NCI-H446 (cell line): ENCODE measurements at regions not wholly inside any gene's neighbourhood (a gene's known extent, or its start where the extent isn't known, plus 50 kb on each side); places are given as distances from the start of the nearest gene placed in this dataset.
A peak's percentile ranks its signal among the peaks of the same experiment; 100 is the strongest.

Experiments
- DNase-seq, 2 experiments: peaks; one replicate each; lab custom pipeline; 2025; lab: John Stamatoyannopoulos, UW

- DNase-seq, result no peak
Observed at GRCh38 chr18:27695503-27695902, 481.4 kb downstream of the CDH2 start.

GRCh38 chr18:27695052-27695451 is 481.9 kb downstream of the CDH2 start:
- DNase-seq, result no peak

GRCh38 chr18:27688581-27688980 is 488.3 kb downstream of the CDH2 start:
- no peak for DNase-seq

GRCh38 chr18:27687351-27687979 is 489.5 kb downstream of the CDH2 start:
- no peak for DNase-seq

GRCh38 chr18:27685807-27686412 is 491.0 kb downstream of the CDH2 start:
- peak; percentile 28 to 61 for DNase-seq

- no peak for DNase-seq
Observed at GRCh38 chr18:27685091-27685490, 491.8 kb downstream of the CDH2 start.

- DNase-seq, result no peak
Observed at GRCh38 chr18:27674411-27674810, 489.3 kb upstream of the CHST9 start.

- no peak for DNase-seq
Observed at GRCh38 chr18:27673861-27674260, 488.8 kb upstream of the CHST9 start.

- DNase-seq, result no peak
Observed at GRCh38 chr18:27668158-27668557, 483.1 kb upstream of the CHST9 start.

- no peak for DNase-seq
Observed at GRCh38 chr18:27667064-27667463, 482.0 kb upstream of the CHST9 start.

GRCh38 chr18:27666016-27666415 is 480.9 kb upstream of the CHST9 start:
- DNase-seq, result no peak

GRCh38 chr18:27665264-27665799 is 480.2 kb upstream of the CHST9 start:
- no peak for DNase-seq

- no peak for DNase-seq
Observed at GRCh38 chr18:27662949-27663348, 477.8 kb upstream of the CHST9 start.

GRCh38 chr18:27662537-27662936 is 477.4 kb upstream of the CHST9 start:
- DNase-seq, result no peak

GRCh38 chr18:27661320-27662018 is 476.4 kb upstream of the CHST9 start:
- DNase-seq, result no peak

- DNase-seq, result no peak
Observed at GRCh38 chr18:27656905-27657304, 471.8 kb upstream of the CHST9 start.

GRCh38 chr18:27656167-27656778 is 471.2 kb upstream of the CHST9 start:
- no peak for DNase-seq

- DNase-seq, result no peak
Observed at GRCh38 chr18:27653247-27653646, 468.1 kb upstream of the CHST9 start.

GRCh38 chr18:27652480-27653121 is 467.5 kb upstream of the CHST9 start:
- no peak for DNase-seq

- no peak for DNase-seq
Observed at GRCh38 chr18:27649621-27650020, 464.5 kb upstream of the CHST9 start.

GRCh38 chr18:27645929-27646328 is 460.8 kb upstream of the CHST9 start:
- DNase-seq, result no peak

GRCh38 chr18:27636576-27637085 is 451.5 kb upstream of the CHST9 start:
- peak in 1 of 2 experiments; percentile 28 for DNase-seq
